PC-3 (cell line): ENCODE measurements at regions not wholly inside any gene's neighbourhood (a gene's known extent, or its start where the extent isn't known, plus 50 kb on each side); places are given as distances from the start of the nearest gene placed in this dataset.

Experiments used
- EZH2phosphoT487 ChIP-seq: fragments of 300-600 bp; sonication (generic); IDR thresholded peaks from 2 replicates; pipeline ENCODE4 v1.6.1; 2018; ENCODE audit warnings: mild to moderate bottlenecking, antibody characterized with exemption, low read length, borderline replicate concordance
- TF ChIP-seq, protein P1 (sequence below): fragments of 300-600 bp; sonication (generic); conservative IDR thresholded peaks from 2 replicates; pipeline ENCODE4 v1.5.1; 2017; ENCODE audit warnings: antibody characterized with exemption, low read depth, mild to moderate bottlenecking, low read length

- TF ChIP-seq, protein P1, sequence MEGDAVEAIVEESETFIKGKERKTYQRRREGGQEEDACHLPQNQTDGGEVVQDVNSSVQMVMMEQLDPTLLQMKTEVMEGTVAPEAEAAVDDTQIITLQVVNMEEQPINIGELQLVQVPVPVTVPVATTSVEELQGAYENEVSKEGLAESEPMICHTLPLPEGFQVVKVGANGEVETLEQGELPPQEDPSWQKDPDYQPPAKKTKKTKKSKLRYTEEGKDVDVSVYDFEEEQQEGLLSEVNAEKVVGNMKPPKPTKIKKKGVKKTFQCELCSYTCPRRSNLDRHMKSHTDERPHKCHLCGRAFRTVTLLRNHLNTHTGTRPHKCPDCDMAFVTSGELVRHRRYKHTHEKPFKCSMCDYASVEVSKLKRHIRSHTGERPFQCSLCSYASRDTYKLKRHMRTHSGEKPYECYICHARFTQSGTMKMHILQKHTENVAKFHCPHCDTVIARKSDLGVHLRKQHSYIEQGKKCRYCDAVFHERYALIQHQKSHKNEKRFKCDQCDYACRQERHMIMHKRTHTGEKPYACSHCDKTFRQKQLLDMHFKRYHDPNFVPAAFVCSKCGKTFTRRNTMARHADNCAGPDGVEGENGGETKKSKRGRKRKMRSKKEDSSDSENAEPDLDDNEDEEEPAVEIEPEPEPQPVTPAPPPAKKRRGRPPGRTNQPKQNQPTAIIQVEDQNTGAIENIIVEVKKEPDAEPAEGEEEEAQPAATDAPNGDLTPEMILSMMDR = no peak
- TF ChIP-seq EZH2phosphoT487 = no peak
Observed at GRCh38 chr12:21026302-21026701, 104.7 kb upstream of the SLCO1B1 start.
